ENCODE measurements at regions not wholly inside any gene's neighbourhood (a gene's known extent, or its start where the extent isn't known, plus 50 kb on each side); places are given as distances from the start of the nearest gene placed in this dataset.

DNA sequence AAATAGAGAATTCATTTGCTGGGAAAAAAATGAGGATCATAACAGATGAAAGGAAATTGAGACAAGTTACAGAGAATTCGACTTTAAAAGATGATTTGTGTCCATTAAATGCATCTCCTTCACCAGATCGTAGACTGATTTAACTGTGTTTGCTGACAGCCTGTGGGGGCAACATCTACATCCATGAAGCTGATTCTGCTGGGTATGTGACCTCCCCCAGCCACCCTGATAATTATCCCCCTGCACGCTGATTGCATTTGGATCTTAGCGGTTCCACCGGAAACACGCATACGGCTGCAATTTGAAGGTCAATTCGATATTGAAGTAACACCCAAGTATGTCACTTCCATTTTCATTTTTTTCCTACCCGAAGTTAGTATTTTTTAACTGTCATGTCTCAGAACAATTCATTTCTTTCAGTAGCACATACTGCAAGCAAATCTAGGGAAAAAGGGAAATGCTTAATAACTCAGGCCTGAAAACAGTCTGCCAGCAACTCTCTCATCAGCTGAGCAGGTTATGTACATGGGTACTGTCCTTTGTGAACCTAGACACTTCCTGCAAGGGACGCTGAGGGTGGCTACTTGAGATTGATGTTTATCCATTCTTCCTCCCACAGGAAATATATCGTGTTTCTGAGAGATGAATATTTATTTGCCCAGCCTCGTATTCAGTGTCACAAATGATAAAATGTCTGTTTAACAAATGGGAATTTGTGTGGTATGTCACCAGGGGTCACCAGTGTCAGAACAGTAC, 134.9 kb downstream of the ZNF22 start:
- Histone ChIP-seq H3K4me3 (ENCODE audit: control insufficient read depth in 2 of 3, extremely low read depth in 1 of 3, insufficient read depth in 2 of 3, low read depth in 1 of 3, low read length in 3 of 3) (no peak overlapping the region), H3K36me3 (ENCODE audit: control insufficient read depth in 2 of 2, extremely low read depth in 1 of 2, insufficient read depth in 2 of 2, low read length in 2 of 2) (no peaks in the 10 kb centered on the region), H2AFZ (ENCODE audit: control insufficient read depth, low read length) (no peak overlapping the region), H3K9me3 (ENCODE audit: control insufficient read depth, low read depth, low read length) (no peaks in the 10 kb centered on the region), H3K4me1 (ENCODE audit: control insufficient read depth, extremely low read depth, insufficient read depth, low read length) (no peaks in the 10 kb centered on the region), H3K9ac (ENCODE audit: control insufficient read depth, extremely low read depth, insufficient read depth, low read length) (no peak overlapping the region), H3K27ac (ENCODE audit: control insufficient read depth, insufficient read depth, low read length) (no peak overlapping the region), H3K9me1 (ENCODE audit: control insufficient read depth, extremely low read depth, insufficient read depth, low read length) (no peaks in the 10 kb centered on the region), H3K4me2 (ENCODE audit: control insufficient read depth, extremely low read depth, insufficient read depth, low read depth, low read length) (no peak overlapping the region), H3K79me2 (ENCODE audit: control insufficient read depth, insufficient read depth, low read length) (no peaks in the 10 kb centered on the region), H3K27me3 (ENCODE audit: control insufficient read depth, extremely low read depth, insufficient read depth, low read length) (no peaks in the 10 kb centered on the region), H4K20me1 (ENCODE audit: control insufficient read depth, extremely low read depth, insufficient read depth, low read length) (no peaks in the 10 kb centered on the region)
- no peak for FAIRE-seq
- dilution Hi-C loops (cut with MboI; ENCODE audit: extremely low pct_ligation_motif_present, low sequenced_read_pairs) = no loop called here
- TF ChIP-seq, protein P1, sequence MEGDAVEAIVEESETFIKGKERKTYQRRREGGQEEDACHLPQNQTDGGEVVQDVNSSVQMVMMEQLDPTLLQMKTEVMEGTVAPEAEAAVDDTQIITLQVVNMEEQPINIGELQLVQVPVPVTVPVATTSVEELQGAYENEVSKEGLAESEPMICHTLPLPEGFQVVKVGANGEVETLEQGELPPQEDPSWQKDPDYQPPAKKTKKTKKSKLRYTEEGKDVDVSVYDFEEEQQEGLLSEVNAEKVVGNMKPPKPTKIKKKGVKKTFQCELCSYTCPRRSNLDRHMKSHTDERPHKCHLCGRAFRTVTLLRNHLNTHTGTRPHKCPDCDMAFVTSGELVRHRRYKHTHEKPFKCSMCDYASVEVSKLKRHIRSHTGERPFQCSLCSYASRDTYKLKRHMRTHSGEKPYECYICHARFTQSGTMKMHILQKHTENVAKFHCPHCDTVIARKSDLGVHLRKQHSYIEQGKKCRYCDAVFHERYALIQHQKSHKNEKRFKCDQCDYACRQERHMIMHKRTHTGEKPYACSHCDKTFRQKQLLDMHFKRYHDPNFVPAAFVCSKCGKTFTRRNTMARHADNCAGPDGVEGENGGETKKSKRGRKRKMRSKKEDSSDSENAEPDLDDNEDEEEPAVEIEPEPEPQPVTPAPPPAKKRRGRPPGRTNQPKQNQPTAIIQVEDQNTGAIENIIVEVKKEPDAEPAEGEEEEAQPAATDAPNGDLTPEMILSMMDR (optimal IDR thresholded peaks at IDR 0.05 in 1 of 3, IDR thresholded peaks at IDR 0.05 in 1 of 3, conservative IDR thresholded peaks at IDR 0.05 in 1 of 3; ENCODE audit: extremely low read depth in 1 of 3, insufficient read depth in 2 of 3, low read length in 3 of 3) = no peak
- TF ChIP-seq EZH2 (IDR thresholded peaks at IDR 0.05; ENCODE audit: low read length) = no peak
- DNase-seq (ENCODE audit: low read depth, low spot score) = no peak

DNA sequence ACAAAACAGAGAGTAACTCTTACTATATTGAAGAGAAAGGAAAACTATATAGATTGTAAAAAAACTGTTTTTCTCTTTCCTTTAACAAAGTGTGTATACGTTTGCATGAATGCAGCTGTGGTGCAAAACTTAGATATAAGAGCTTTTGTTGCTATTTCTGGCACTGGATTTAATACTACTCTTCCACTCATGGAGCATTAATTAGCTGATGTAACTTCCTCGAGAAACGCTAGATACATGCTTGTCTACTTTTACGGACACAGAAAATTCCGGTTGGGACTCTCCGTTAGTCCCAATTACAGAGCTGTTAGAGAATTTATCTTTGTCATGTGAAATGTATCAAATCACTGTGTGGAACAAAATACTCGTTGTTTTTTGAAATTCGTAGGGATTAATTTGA, 135.5 kb downstream of the ZNF22 start:
- H2AFZ ChIP-seq (ENCODE audit: control insufficient read depth, low read length) = no peak overlapping the region
- no peak overlapping the region for H3K9ac ChIP-seq (ENCODE audit: control insufficient read depth, extremely low read depth, insufficient read depth, low read length)
- H3K4me2 ChIP-seq (ENCODE audit: control insufficient read depth, extremely low read depth, insufficient read depth, low read depth, low read length) = no peak overlapping the region
- H3K4me1 ChIP-seq (ENCODE audit: control insufficient read depth, extremely low read depth, insufficient read depth, low read length) = no peaks in the 10 kb centered on the region
- H3K9me3 ChIP-seq (ENCODE audit: control insufficient read depth, low read depth, low read length) = no peaks in the 10 kb centered on the region
- H3K27ac ChIP-seq (ENCODE audit: control insufficient read depth, insufficient read depth, low read length) = no peak overlapping the region
- no peak for TF ChIP-seq EZH2 (IDR thresholded peaks at IDR 0.05; ENCODE audit: low read length)
- TF ChIP-seq, protein P1 (optimal IDR thresholded peaks at IDR 0.05 in 1 of 3, IDR thresholded peaks at IDR 0.05 in 1 of 3, conservative IDR thresholded peaks at IDR 0.05 in 1 of 3; ENCODE audit: extremely low read depth in 1 of 3, insufficient read depth in 2 of 3, low read length in 3 of 3) = no peak
- FAIRE-seq (no peak), DNase-seq (ENCODE audit: low read depth, low spot score) (no peak)
- H3K4me3 ChIP-seq (ENCODE audit: control insufficient read depth in 2 of 3, extremely low read depth in 1 of 3, insufficient read depth in 2 of 3, low read depth in 1 of 3, low read length in 3 of 3) = no peak overlapping the region
- H3K27me3 ChIP-seq (ENCODE audit: control insufficient read depth, extremely low read depth, insufficient read depth, low read length) = no peaks in the 10 kb centered on the region
- H3K79me2 ChIP-seq (ENCODE audit: control insufficient read depth, insufficient read depth, low read length) = no peaks in the 10 kb centered on the region
- dilution Hi-C loops (cut with MboI; ENCODE audit: extremely low pct_ligation_motif_present, low sequenced_read_pairs) = no loop called here
- H4K20me1 ChIP-seq (ENCODE audit: control insufficient read depth, extremely low read depth, insufficient read depth, low read length) = no peaks in the 10 kb centered on the region
- no peaks in the 10 kb centered on the region for H3K36me3 ChIP-seq (ENCODE audit: control insufficient read depth in 2 of 2, extremely low read depth in 1 of 2, insufficient read depth in 2 of 2, low read length in 2 of 2)
- no peaks in the 10 kb centered on the region for H3K9me1 ChIP-seq (ENCODE audit: control insufficient read depth, extremely low read depth, insufficient read depth, low read length)

Measured in keratinocyte (primary cell).